H7 (cell line): ENCODE measurements at regions not wholly inside any gene's neighbourhood (a gene's known extent, or its start where the extent isn't known, plus 50 kb on each side); places are given as distances from the start of the nearest gene placed in this dataset.

Source experiments
- DNase-seq: peaks from one replicate; pipeline ENCODE4 v3.0.0; 2012
- H3K27me3 ChIP-seq: 2 replicates; pipeline ENCODE4 v1.6.0; 2011; ENCODE audit warnings: mild to moderate bottlenecking, low read length; ENCODE audit not compliant: control insufficient read depth, insufficient read depth
- H3K36me3 ChIP-seq: replicated peaks from 2 replicates; pipeline ENCODE4 v1.5.1; 2011; ENCODE audit warnings: low read length; ENCODE audit not compliant: control insufficient read depth, insufficient read depth
- H3K4me3 ChIP-seq: 2 replicates; pipeline ENCODE4 v1.5.1; 2011; ENCODE audit warnings: low read depth, mild to moderate bottlenecking, control low read depth, low read length, moderate library complexity; ENCODE audit not compliant: insufficient read depth

DNA sequence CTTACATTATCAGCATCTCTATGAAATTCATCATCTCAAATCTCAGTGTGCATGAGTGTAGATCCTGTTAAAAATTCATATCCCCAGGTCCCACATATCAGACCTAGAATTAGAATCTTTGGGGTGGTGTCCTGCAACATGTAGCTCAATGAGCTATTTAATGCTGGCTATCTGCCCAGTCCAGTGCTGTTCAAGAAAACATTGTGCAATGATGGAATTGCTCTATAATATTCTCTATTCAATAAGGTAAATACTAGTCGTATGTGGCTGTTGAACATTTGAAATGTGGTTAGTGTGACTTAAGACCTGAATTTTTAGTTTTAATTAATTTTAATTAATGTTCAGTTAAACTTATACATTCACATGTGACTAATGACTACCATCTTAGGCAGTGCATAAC is 127.4 kb downstream of the NOL4 start:
- DNase-seq = no peak
- Histone ChIP-seq H3K4me3 (no peak overlapping the region), H3K27me3 (no peaks in the 10 kb centered on the region)

DNA sequence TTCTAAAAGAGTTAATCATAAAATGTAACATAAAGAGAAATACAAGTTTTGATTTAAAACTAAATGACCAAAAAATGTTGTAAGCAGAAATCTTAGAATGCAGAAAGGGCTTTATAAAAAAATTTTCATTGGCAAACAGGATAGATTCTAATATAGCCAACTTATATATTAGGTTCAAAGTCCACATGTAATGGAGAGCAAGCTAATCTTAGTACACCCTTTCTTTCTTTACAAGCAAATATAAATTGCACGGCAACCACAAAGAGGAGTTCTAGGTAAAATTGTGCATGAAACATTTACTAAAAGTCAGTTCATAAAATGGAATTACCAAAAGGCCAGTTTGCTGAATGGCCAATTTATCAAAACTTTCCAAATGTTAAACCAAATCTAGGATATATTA is 130.6 kb downstream of the NOL4 start:
- DNase-seq = no peak
- Histone ChIP-seq H3K27me3 (no peaks in the 10 kb centered on the region), H3K4me3 (no peak overlapping the region), H3K36me3 (no peaks in the 10 kb centered on the region)

More for the DNA sequence above, 127.4 kb downstream of the NOL4 start:
- H3K36me3 ChIP-seq = no peaks in the 10 kb centered on the region

DNA sequence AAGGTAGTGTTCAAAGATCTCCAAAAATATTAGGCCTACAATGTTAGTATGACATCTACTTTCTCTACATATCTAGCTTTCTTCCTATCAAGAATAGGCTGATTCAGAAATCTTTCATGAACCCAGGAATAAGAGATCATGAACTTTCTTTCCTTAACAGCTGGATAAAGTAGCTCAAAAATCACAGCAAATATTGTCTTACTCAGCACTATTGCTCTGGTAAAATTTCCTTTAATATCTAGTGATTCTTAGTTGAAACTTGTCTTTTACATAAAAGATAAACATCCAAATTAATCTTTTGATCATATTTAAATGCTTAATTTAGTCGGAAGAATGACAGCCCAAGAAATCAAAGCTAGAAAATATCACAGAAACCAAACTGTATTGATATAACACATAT is 131.9 kb downstream of the NOL4 start:
- Histone ChIP-seq H3K27me3 (no peaks in the 10 kb centered on the region), H3K36me3 (no peaks in the 10 kb centered on the region), H3K4me3 (no peak overlapping the region)
- DNase-seq = no peak

DNA sequence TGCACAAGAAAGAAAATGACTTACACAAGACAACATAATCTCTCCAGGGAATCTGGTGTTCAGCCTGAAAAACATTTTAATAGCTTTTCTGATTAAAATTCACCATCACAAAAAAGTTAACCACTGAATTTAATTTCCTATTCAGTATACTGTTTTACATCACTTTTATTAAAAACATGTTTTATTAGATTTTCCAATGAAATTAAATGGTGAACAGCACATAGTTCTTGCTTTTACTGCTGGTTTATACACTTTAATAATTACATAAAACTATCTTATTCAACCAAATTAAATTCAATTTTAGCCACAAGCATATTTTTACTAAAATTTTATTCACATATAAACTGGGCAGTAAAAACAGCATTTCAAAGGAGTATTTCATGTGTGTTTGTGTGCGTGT is 138.3 kb downstream of the NOL4 start:
- Histone ChIP-seq H3K27me3 (no peaks in the 10 kb centered on the region), H3K36me3 (no peaks in the 10 kb centered on the region), H3K4me3 (no peak overlapping the region)
- DNase-seq = no peak

DNA sequence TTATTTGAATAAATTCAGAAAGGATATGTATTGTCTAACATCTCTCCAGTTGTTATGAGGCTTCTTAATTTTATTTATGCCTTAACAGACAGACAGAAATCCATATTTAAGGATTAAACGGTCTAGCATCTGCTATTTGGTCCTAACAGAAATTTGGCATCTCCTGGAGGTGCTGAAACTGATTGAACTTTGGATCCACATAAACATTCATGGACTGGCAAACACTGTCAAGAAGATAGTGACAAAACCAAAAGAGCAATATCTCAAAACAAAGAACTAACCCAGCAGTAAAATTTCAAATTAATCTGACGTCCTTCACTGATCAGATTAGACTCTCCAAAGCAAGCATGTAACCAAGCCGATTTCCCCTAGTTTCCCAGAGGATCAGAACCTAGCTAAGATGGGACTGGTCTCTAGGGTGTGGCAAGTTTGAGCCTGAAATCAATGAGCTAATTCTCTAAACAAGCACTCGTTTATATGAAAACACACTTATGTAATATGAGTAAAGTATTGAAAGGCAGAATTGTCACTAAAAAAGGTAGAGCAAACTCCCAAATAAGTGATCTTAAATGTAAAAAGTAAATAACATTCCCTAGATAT is 139.5 kb downstream of the NOL4 start:
- no peak for DNase-seq
- Histone ChIP-seq H3K27me3 (no peaks in the 10 kb centered on the region), H3K36me3 (no peaks in the 10 kb centered on the region), H3K4me3 (no peak overlapping the region)

DNA sequence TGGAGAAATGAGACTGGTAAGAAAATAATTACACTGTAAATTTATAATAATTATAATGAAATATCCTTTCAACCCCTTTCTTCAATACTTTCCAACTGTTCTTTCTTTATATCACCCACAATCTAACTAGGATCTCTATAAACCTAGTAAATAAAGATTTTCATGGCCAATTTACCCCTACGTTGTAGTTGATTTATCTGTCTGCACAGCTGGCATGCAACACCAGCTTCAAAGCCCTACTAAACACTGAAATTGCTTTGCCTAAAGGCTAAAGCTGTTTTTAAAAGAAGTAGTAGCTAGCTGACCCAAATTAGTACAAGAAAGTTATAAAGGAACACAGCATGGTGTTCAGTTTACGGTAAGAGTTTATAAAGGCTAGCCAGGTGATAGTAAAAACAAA is 140.1 kb downstream of the NOL4 start:
- no peak overlapping the region for H3K4me3 ChIP-seq

DNA sequence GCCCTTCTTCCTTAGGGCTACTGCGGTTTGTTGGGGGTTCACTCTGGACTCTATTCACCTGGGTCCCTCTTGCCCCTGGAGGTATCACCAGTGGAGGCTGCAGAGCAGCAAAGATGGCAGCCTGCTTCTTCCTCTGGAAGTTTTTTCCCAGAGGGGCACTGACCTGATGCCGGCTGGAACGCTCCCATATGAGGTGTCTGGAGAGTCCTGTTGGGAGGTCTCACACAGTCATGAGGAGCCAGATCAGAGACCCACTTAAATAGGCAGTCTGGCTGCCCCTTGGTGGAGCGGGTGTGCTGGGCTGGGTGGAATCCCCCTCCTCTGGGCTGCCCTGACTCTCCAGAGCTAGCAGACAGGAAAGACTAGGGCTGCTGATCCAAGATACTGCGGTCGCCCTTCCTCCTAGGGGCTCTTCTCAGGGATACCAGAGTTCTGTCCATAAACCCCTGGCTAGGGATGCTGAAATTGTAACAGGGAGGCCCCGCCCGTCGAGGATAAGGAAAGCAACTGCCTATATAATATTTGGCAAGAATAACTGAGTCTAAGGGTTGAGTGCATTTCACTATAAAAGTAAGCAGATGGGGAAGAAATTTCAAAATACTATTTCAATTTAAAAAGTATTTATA is 140.7 kb downstream of the NOL4 start:
- H3K4me3 ChIP-seq = no peak overlapping the region
- no peak for DNase-seq
- H3K36me3 ChIP-seq = no peaks in the 10 kb centered on the region
- H3K27me3 ChIP-seq = no peaks in the 10 kb centered on the region

More for the DNA sequence above, 140.1 kb downstream of the NOL4 start:
- DNase-seq = no peak
- H3K36me3 ChIP-seq = no peaks in the 10 kb centered on the region
- H3K27me3 ChIP-seq = no peaks in the 10 kb centered on the region

DNA sequence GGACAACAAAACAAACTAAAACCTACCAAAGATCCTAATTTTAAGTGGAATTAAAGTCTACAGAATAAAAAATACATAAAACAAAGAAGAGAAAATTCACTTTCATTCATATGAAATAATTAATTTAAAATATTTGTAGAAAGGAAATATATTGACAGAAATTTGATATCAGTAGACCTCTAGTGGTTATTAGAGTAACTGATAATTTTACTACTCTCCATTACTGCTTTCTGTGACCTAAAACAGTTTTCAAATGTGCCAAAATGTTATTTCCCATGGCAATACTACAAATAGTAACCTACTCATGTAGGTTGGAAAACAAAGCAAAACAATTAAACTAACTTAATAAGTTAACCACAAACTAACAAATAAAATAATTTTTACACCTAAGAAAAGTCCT is 147.1 kb downstream of the NOL4 start:
- no peak for DNase-seq
- no peak overlapping the region for H3K4me3 ChIP-seq
- H3K36me3 ChIP-seq = no peaks in the 10 kb centered on the region
- no peaks in the 10 kb centered on the region for H3K27me3 ChIP-seq

DNA sequence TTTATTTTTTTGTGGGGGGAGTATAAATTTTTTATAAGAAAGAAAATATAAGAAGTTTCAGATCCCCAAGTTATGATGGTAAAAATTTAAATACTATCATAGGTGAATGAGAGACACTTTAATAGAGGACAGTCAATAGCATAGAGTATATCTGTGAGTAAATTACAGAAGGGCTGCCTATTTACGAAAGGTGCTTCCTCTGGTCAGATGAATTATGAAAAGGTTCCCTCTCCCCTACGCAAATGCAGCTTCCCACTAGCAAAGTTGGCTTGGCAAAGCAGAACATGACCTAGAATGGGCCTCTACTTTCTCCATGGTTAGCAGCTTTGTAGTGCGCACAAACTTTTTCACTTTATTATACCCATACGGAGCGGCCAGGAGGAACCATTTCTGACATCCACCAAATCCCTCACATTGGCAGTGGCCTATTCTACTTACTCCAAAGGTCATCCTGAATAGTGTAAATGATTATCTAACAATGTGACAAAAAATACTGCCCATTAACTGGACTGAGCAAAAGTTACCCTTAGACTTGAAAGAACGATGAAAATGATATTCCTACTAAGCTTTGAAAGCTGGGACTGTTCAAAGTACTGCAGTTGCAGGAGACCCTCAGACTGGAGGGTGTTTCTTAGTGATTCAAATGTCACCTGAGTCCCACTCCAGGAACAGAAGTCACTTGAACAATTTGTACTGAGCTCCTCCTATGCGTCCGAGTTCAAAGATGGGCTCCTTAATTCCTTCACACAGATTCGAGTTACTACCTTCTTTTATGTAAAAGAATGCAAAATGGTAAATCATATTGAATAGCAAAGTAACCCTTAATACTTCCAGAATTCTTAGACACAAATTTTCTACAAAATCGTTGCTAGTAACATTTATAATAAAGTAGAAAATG is 148.5 kb downstream of the NOL4 start:
- no peaks in the 10 kb centered on the region for H3K36me3 ChIP-seq
- H3K27me3 ChIP-seq = no peaks in the 10 kb centered on the region
- DNase-seq = no peak
- H3K4me3 ChIP-seq = no peak overlapping the region

DNA sequence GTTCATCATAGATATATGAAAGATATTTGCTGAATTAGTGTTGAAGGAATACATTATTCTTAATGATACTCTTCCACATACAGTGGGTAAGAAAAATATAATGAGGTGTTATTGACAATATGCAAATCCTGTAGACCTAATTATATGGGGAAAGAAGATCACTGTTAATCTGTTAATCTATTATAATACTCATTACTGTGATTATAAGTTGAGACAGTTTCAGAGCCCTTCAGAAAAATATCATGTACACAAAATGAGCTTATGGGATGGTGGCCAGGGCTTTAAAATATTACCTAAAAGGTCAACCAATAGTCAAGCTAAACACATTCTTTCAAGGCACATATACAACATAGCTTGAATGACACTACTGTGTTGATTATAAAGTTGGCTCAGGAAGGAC is 163.5 kb downstream of the NOL4 start:
- no peak for DNase-seq
- Histone ChIP-seq H3K4me3 (no peak overlapping the region), H3K36me3 (no peaks in the 10 kb centered on the region), H3K27me3 (no peaks in the 10 kb centered on the region)

DNA sequence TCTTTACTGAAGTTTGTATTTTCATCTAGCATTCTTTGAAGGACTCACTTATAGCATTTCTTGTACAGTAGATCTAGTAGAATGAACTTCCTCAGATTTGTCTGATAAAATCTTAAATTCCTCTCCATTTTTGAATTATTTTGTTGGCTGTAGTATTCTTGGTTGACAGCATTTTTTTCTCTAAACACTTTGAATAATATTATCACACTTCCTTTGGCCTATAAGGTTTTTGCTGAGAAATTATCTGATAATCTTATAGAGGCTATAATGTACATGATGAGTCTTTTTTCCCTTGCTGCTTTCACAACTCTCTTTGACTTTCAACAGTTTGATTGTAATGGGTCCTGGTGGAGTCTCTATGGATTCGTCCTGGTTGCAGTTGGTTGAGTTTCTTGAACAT is 169.5 kb downstream of the NOL4 start:
- no peaks in the 10 kb centered on the region for H3K36me3 ChIP-seq
- no peak for DNase-seq
- no peak overlapping the region for H3K4me3 ChIP-seq
- no peaks in the 10 kb centered on the region for H3K27me3 ChIP-seq

DNA sequence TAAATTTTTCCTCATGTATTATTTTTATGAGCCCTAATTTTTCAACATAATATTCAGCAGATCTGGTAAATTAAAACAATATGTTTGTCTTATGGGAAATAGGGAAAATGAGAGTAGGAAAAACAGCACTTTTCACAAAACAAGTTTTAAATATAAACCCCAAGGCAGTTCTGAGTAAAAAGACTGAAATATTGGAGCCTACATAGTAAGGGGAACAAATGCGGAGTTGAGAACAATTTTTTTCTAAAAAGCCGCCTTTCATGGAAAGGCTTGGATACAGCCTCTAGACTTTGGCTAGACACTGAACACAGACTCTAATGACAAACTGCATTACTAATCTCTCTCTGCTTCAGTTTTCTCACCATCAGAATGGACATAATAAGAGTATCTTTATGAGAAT is 174.1 kb downstream of the NOL4 start:
- Histone ChIP-seq H3K36me3 (no peaks in the 10 kb centered on the region), H3K4me3 (no peak overlapping the region), H3K27me3 (no peaks in the 10 kb centered on the region)
- DNase-seq = no peak

DNA sequence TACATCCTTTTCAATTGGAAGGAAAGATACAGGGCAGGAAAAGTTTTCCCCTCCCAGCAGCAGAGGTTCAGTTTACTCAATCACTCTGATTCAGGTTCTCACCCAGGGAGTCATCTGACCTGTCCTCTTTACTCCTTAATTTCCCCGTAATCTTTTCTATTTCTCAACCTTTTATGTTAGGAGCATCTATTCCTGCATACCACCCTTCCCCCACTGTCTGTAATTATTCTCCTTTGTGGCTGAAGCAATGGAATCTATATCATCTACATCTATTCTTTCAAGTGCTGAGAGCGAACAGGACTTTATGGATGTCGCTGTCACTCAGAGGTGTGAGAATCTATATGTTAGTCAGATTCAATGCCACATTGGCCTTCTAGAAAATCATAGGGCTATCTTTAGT is 175.2 kb downstream of the NOL4 start:
- no peak for DNase-seq

DNA sequence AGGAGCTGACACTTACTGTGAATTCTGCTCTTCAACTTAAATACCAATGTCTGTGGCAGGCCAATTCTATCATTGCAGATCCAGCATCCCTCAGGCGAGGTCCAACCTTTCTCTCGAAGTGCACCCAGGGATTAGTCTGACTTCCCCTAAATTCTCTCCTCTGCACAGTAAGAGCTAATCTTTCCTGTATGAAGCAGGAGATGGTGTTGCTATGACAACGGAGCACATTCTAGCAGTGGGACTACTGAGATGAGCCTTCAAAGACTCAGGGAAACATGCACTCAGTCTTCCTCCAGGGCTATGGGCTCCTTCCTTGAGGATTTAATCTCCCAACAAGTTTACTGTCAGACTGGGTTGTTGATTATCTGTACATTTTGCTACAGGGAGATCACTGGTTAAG is 176.3 kb downstream of the NOL4 start:
- no peaks in the 10 kb centered on the region for H3K27me3 ChIP-seq
- DNase-seq = no peak
- H3K36me3 ChIP-seq = no peaks in the 10 kb centered on the region
- H3K4me3 ChIP-seq = no peak overlapping the region

More for the DNA sequence above, 175.2 kb downstream of the NOL4 start:
- Histone ChIP-seq H3K4me3 (no peak overlapping the region), H3K27me3 (no peaks in the 10 kb centered on the region), H3K36me3 (no peaks in the 10 kb centered on the region)
